ENCODE measurements at regions not wholly inside any gene's neighbourhood (a gene's known extent, or its start where the extent isn't known, plus 50 kb on each side); places are given as distances from the start of the nearest gene placed in this dataset.
"Not testable (repeated sequence)": the region's sequence is repeated elsewhere in the genome, so short reads cannot be mapped to it uniquely, and the experiment has no call there.

GRCh38 chr16:7791028-7791590 lies 458.5 kb downstream of the RBFOX1 start:
- DNase-seq = no peak

DNA sequence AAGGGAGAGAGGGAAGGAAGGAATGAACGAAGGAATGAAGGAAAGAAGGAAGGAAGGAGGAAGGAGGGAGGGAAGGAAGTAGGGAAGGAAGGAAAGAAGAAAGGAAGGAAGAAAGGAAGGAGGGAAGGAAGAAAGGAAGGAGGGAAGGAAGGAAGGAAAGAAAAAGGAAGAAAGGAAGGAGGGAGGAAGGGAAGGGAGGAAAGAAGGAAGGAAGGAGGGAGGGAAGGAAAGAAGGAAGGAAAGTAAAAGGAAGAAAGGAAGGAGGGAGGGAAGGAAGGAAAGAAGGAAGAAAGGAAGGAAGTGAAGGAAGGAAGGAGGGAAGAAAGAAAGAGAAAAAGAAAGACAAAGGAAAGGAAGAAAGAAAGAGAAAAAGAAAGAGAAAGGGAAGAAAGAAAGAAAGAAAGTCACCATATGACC lies 442.4 kb downstream of the RBFOX1 start:
- DNase-seq = no peak

GRCh38 chr16:7772722-7773121 lies 440.1 kb downstream of the RBFOX1 start:
- no peak for DNase-seq

DNA sequence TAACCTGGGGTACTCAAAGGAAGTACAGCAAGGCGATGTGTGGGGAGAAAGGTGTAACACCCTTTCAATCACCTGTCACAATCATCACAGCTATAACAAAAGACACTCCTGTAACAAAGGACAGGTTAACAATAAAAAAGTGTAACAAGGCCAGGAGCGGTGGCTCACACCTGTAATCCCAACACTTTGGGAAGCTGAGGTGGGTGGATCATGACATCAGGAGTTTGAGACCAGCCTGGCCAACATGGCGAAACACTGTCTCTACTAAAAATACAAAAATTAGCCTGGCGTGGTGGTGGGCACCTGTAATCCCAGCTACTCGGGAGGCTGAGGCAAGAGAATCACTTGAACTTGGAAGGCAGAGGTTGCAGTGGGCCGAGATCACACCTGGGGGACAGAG lies 436.4 kb downstream of the RBFOX1 start:
- not testable (repeated sequence) for DNase-seq

- DNase-seq = no peak
These were observed 432.5 kb downstream of the RBFOX1 start for GRCh38 chr16:7765079-7765550.

- DNase-seq = no peak
These were observed 430.5 kb downstream of the RBFOX1 start for GRCh38 chr16:7763111-7763510.

All from hippocampal formation (tissue), 2 donors.